GM23338 (cell line): ENCODE measurements at regions not wholly inside any gene's neighbourhood (a gene's known extent, or its start where the extent isn't known, plus 50 kb on each side); places are given as distances from the start of the nearest gene placed in this dataset.

Experiments
- CREB1 ChIP-seq: fragments of 250-450 bp; sonication (Bioruptor Pico); IDR thresholded peaks from 2 replicates; pipeline ENCODE4 v1.5.0; 2020; ENCODE audit warnings: low read depth, mild to moderate bottlenecking, moderate library complexity
- CTCF ChIP-seq, 2 experiments: fragments of 200-600 bp in 1 of 2; sonication (generic) in 1 of 2; conservative IDR thresholded peaks; 2 replicates each; pipeline versions ENCODE4 v1.5.1 to v1.6.1; 2016 to 2017; ENCODE audit warnings: antibody characterized with exemption in 2 of 2, low read depth in 2 of 2, mild to moderate bottlenecking in 2 of 2, moderate library complexity in 1 of 2
- ETS1 ChIP-seq: IDR thresholded peaks from 2 replicates; pipeline ENCODE4 v1.6.1; 2016; ENCODE audit warnings: antibody characterized with exemption
- EZH2 ChIP-seq: fragments of 200-600 bp; sonication (generic); IDR thresholded peaks from one replicate; pipeline ENCODE4 v1.8.0; 2017; ENCODE audit warnings: antibody characterized with exemption, mild to moderate bottlenecking, low read depth; ENCODE audit not compliant: unreplicated experiment
- EZH2phosphoT487 ChIP-seq: fragments of 200-600 bp; sonication (generic); IDR thresholded peaks from one replicate; pipeline ENCODE4 v1.8.1; 2018; ENCODE audit warnings: antibody characterized with exemption; ENCODE audit not compliant: unreplicated experiment
- JUNB ChIP-seq: IDR thresholded peaks from one replicate; pipeline ENCODE4 v1.6.1; 2016; ENCODE audit warnings: antibody characterized with exemption; ENCODE audit not compliant: unreplicated experiment
- NANOG ChIP-seq: IDR thresholded peaks from 2 replicates; pipeline ENCODE4 v1.6.1; 2016; ENCODE audit warnings: antibody characterized with exemption, borderline replicate concordance
- POLR2AphosphoS5 ChIP-seq: IDR thresholded peaks from 2 replicates; pipeline ENCODE4 v1.6.1; 2016; ENCODE audit warnings: antibody characterized with exemption, low read depth
- REST ChIP-seq: IDR thresholded peaks from one replicate; pipeline ENCODE4 v1.6.1; 2018; ENCODE audit warnings: antibody characterized with exemption; ENCODE audit not compliant: unreplicated experiment
- STAT1 ChIP-seq: IDR thresholded peaks from one replicate; pipeline ENCODE4 v1.6.1; 2016; ENCODE audit warnings: antibody characterized with exemption; ENCODE audit not compliant: unreplicated experiment
- ZNF114 ChIP-seq: fragments of 250-450 bp; sonication (Bioruptor Pico); IDR thresholded peaks from 2 replicates; pipeline ENCODE4 v1.5.0; 2020; ENCODE audit warnings: mild to moderate bottlenecking, moderate library complexity

- TF ChIP-seq CTCF (conservative IDR thresholded peaks at IDR 0.05; ENCODE audit: low read depth in 2 of 2): no peak
- no peak for TF ChIP-seq JUNB
- TF ChIP-seq EZH2phosphoT487: no peak
- no peak for TF ChIP-seq REST
- TF ChIP-seq POLR2AphosphoS5: no peak
- no peak for TF ChIP-seq ETS1
- TF ChIP-seq EZH2: no peak
- TF ChIP-seq CREB1 (CRISPR knock-in tag): no peak
- no peak for TF ChIP-seq STAT1
- no peak for TF ChIP-seq NANOG
- TF ChIP-seq ZNF114: no peak
Measured at GRCh38 chr2:220226546-220226945, 599.1 kb downstream of the SLC4A3 start.
